H1 (cell line): ENCODE measurements at regions not wholly inside any gene's neighbourhood (a gene's known extent, or its start where the extent isn't known, plus 50 kb on each side); places are given as distances from the start of the nearest gene placed in this dataset.

Experiments
- CTCF ChIA-PET: fragments of 300-600 bp; sonication (Branson Sonifier 250); formaldehyde crosslinking; loops from one replicate; lab custom pipeline; 2021; ENCODE audit not compliant: partially characterized antibody; lab: Charles Lee
- POLR2A ChIA-PET: fragments of 300-600 bp; sonication (Branson Sonifier 250); formaldehyde crosslinking; loops from one replicate; lab custom pipeline; 2021; ENCODE audit warnings: inconsistent platforms; ENCODE audit not compliant: partially characterized antibody; lab: Charles Lee
- DNase-seq, 2 experiments: peaks; one replicate each; pipeline versions ENCODE4 v3.0.0 to v3.0.0-alpha.2; 2010 to 2022; ENCODE audit warnings: low spot score in 2 of 2, low read depth in 1 of 2, mixed read lengths in 1 of 2
- FAIRE-seq: peaks from 2 replicates; lab custom pipeline; 2011; peaks lifted over from hg19 to GRCh38; lab: Jason Lieb, UNC
- H2AFZ ChIP-seq: 2 replicates; pipeline ENCODE4 v1.8.1; 2012; ENCODE audit warnings: low read length, inconsistent platforms
- H2AK5ac ChIP-seq: 2 replicates; pipeline ENCODE4 v1.6.1; 2013; ENCODE audit warnings: low read depth, low read length
- H2BK120ac ChIP-seq: replicated peaks from 2 replicates; pipeline ENCODE3; 2013; ENCODE audit warnings: low read depth, low read length, inconsistent platforms
- H2BK12ac ChIP-seq: 2 replicates; pipeline ENCODE4 v1.6.1; 2013; ENCODE audit warnings: low read depth, low read length
- H2BK15ac ChIP-seq: 2 replicates; pipeline ENCODE4 v1.6.1; 2013; ENCODE audit warnings: low read length
- H2BK20ac ChIP-seq: 2 replicates; pipeline ENCODE4 v1.6.1; 2013; ENCODE audit warnings: low read length
- H2BK5ac ChIP-seq: 2 replicates; pipeline ENCODE4 v1.6.1; 2013; ENCODE audit warnings: low read depth, low read length
- H3K14ac ChIP-seq: 2 replicates; pipeline ENCODE4 v1.6.1; 2013; ENCODE audit warnings: inconsistent platforms; ENCODE audit not compliant: insufficient read length
- H3K18ac ChIP-seq: 2 replicates; pipeline ENCODE4 v1.6.1; 2013; ENCODE audit warnings: low read length; ENCODE audit errors: extremely low read depth
- H3K23ac ChIP-seq: 2 replicates; pipeline ENCODE4 v1.6.1; 2013; ENCODE audit warnings: inconsistent platforms; ENCODE audit not compliant: insufficient read length
- H3K23me2 ChIP-seq: 2 replicates; pipeline ENCODE4 v1.6.1; 2013; ENCODE audit warnings: low read depth, low read length
- H3K27ac ChIP-seq: 2 replicates; pipeline ENCODE4 v1.6.1; 2011; ENCODE audit warnings: low read depth, low read length, inconsistent platforms
- H3K27me3 ChIP-seq, 4 experiments: replicated peaks in 1 of 4; 1 replicate in 1 of 4; 2 replicates in 3 of 4; pipeline versions ENCODE4 v1.6.1 to v1.8.1; 2011 to 2013; ENCODE audit warnings: low read length in 3 of 4, mild to moderate bottlenecking in 3 of 4, inconsistent platforms in 2 of 4, mixed read lengths in 2 of 4, moderate library complexity in 1 of 4; ENCODE audit not compliant: control insufficient read depth in 3 of 4, insufficient read depth in 3 of 4; ENCODE audit errors: extremely low read depth in 1 of 4
- H3K36me3 ChIP-seq, 4 experiments: 2 replicates each; pipeline versions ENCODE4 v1.6.1 to v1.8.1; 2011 to 2013; ENCODE audit warnings: mild to moderate bottlenecking in 4 of 4, low read length in 3 of 4, moderate library complexity in 2 of 4, control low read depth in 1 of 4, inconsistent platforms in 1 of 4; ENCODE audit not compliant: insufficient read depth in 4 of 4, control insufficient read depth in 2 of 4
- H3K4ac ChIP-seq: replicated peaks from 2 replicates; pipeline ENCODE3; 2013; ENCODE audit warnings: low read length, low read depth, mixed read lengths, inconsistent platforms; ENCODE audit not compliant: insufficient read length
- H3K4me1 ChIP-seq, 4 experiments: replicated peaks in 1 of 4; 1 replicate in 1 of 4; 2 replicates in 3 of 4; pipeline versions ENCODE4 v1.6.1 to v1.8.1; 2011 to 2013; ENCODE audit warnings: low read length in 3 of 4, inconsistent platforms in 2 of 4, mixed read lengths in 1 of 4; ENCODE audit not compliant: insufficient read depth in 4 of 4, control insufficient read depth in 3 of 4
- H3K4me2 ChIP-seq, 2 experiments: 2 replicates each; pipeline versions ENCODE4 v1.6.1 to v1.8.1; 2011 to 2013; ENCODE audit warnings: low read depth in 2 of 2, low read length in 2 of 2, control low read depth in 1 of 2, inconsistent platforms in 1 of 2, mild to moderate bottlenecking in 1 of 2; ENCODE audit not compliant: insufficient read depth in 1 of 2
- H3K4me3 ChIP-seq, 4 experiments: fragments of 200-600, 300-600 bp in 1 of 4; sonication (generic), shearing (Covaris generic), sonication (Bioruptor Twin) in 1 of 4; 2 replicates each; pipeline versions ENCODE4 v1.5.1 to v1.8.1; 2011 to 2016; ENCODE audit warnings: low read length in 4 of 4, low read depth in 3 of 4, control low read depth in 2 of 4, inconsistent platforms in 2 of 4, mild to moderate bottlenecking in 2 of 4, mixed read lengths in 1 of 4, moderate library complexity in 1 of 4; ENCODE audit not compliant: insufficient read depth in 2 of 4; ENCODE audit errors: extremely low read depth in 1 of 4
- H3K56ac ChIP-seq: replicated peaks from 2 replicates; pipeline ENCODE3; 2013; ENCODE audit warnings: low read depth, mild to moderate bottlenecking, mixed read lengths, low read length, inconsistent platforms; ENCODE audit not compliant: insufficient read length
- H3K79me1 ChIP-seq: 2 replicates; pipeline ENCODE4 v1.6.1; 2013; ENCODE audit warnings: low read depth, low read length, control low read depth
- H3K79me2 ChIP-seq, 2 experiments: 2 replicates each; pipeline versions ENCODE4 v1.6.1 to v1.8.1; 2012 to 2013; ENCODE audit warnings: low read length in 2 of 2, mild to moderate bottlenecking in 2 of 2, inconsistent platforms in 1 of 2; ENCODE audit not compliant: insufficient read depth in 2 of 2, control insufficient read depth in 1 of 2
- H3K9ac ChIP-seq, 4 experiments: replicated peaks in 1 of 4; 1 replicate in 1 of 4; 2 replicates in 3 of 4; pipeline versions ENCODE4 v1.6.1 to v1.8.1; 2011 to 2013; ENCODE audit warnings: low read depth in 3 of 4, low read length in 3 of 4, control low read depth in 2 of 4, mild to moderate bottlenecking in 2 of 4, moderate library complexity in 2 of 4, inconsistent platforms in 1 of 4; ENCODE audit errors: extremely low read depth in 1 of 4
- H3K9me3 ChIP-seq, 2 experiments: 2 replicates each; pipeline versions ENCODE4 v1.6.1 to v1.8.1; 2012 to 2013; ENCODE audit warnings: mild to moderate bottlenecking in 2 of 2, moderate library complexity in 2 of 2, control low read depth in 1 of 2, inconsistent platforms in 1 of 2, low read depth in 1 of 2, low read length in 1 of 2, mixed read lengths in 1 of 2; ENCODE audit not compliant: insufficient read depth in 2 of 2
- H4K20me1 ChIP-seq, 2 experiments: replicated peaks in 1 of 2; 2 replicates each; pipeline versions ENCODE3 to v1.8.1; 2011 to 2013; ENCODE audit warnings: inconsistent platforms in 2 of 2, low read length in 2 of 2, mild to moderate bottlenecking in 1 of 2; ENCODE audit not compliant: insufficient read depth in 2 of 2, control insufficient read depth in 1 of 2
- H4K5ac ChIP-seq: 2 replicates; pipeline ENCODE4 v1.6.1; 2013; ENCODE audit warnings: low read length, low read depth, mixed read lengths, inconsistent platforms; ENCODE audit not compliant: insufficient read length
- H4K8ac ChIP-seq: 2 replicates; pipeline ENCODE4 v1.8.0; 2013; ENCODE audit warnings: mild to moderate bottlenecking, moderate library complexity, low read length, inconsistent platforms; ENCODE audit not compliant: insufficient read depth; ENCODE audit errors: extremely low read depth
- H4K91ac ChIP-seq: replicated peaks from 2 replicates; pipeline ENCODE3; 2013; ENCODE audit warnings: low read length, mixed read lengths, inconsistent platforms; ENCODE audit not compliant: insufficient read length
- ATF3 ChIP-seq: IDR thresholded peaks from 2 replicates; pipeline ENCODE4 v1.6.1; 2011; ENCODE audit warnings: low read depth, mild to moderate bottlenecking, low read length; ENCODE audit not compliant: insufficient read depth
- BRCA1 ChIP-seq: IDR thresholded peaks from 2 replicates; pipeline ENCODE4 v1.6.1; 2012; ENCODE audit warnings: low read depth, low read length, improper control_type of control experiment
- CBX8 ChIP-seq: fragments of 300-800, 300-1000 bp; sonication (generic); IDR thresholded peaks from 2 replicates; pipeline ENCODE4 v1.7.1; 2016; ENCODE audit warnings: low read depth, low read length, borderline replicate concordance
- CTCF ChIP-seq, 3 experiments: IDR thresholded peaks; 1 replicate in 2 of 3; 2 replicates in 1 of 3; pipeline versions ENCODE4 v1.5.1 to v1.6.1; 2011; ENCODE audit warnings: low read length in 3 of 3, mild to moderate bottlenecking in 3 of 3, inconsistent platforms in 2 of 3, low read depth in 1 of 3, moderate library complexity in 1 of 3; ENCODE audit not compliant: insufficient read depth in 1 of 3; ENCODE audit errors: control extremely low read depth in 1 of 3
- POLR2AphosphoS5 ChIP-seq: IDR thresholded peaks from 2 replicates; pipeline ENCODE4 v1.6.1; 2011; ENCODE audit warnings: low read depth, low read length
- SIX5 ChIP-seq: IDR thresholded peaks from 2 replicates; pipeline ENCODE4 v1.6.1; 2011; ENCODE audit warnings: mild to moderate bottlenecking, low read depth, low read length
- USF2 ChIP-seq: IDR thresholded peaks from 2 replicates; pipeline ENCODE4 v1.6.1; 2011; ENCODE audit warnings: low read length, improper control_type of control experiment
- WGBS, 2 experiments: shearing (Covaris generic) in 1 of 2; methylation state at CpG; one replicate each; pipeline versions ENCODE4 v1.1.6 to v1.1.7; 2013 to 2015; ENCODE audit warnings: low lambda C conversion rate in 2 of 2, mixed read lengths in 2 of 2, inconsistent platforms in 1 of 2, low coverage in 1 of 2, missing lambda C conversion rate in 1 of 2; ENCODE audit not compliant: insufficient replicate concordance in 2 of 2, insufficient coverage in 1 of 2, insufficient read length in 1 of 2; ENCODE audit errors: extremely low coverage in 1 of 2, missing lambda C conversion rate in 1 of 2; 5-methylcytosine and 5-hydroxymethylcytosine counted together

- Histone ChIP-seq H4K91ac (no peak overlapping the region), H2BK20ac (no peak overlapping the region), H3K56ac (no peak overlapping the region), H2BK12ac (no peak overlapping the region), H3K23me2 (no peaks in the 10 kb centered on the region), H3K9me3 (no peaks in the 10 kb centered on the region), H3K4me1 (no peaks in the 10 kb centered on the region), H4K8ac (no peak overlapping the region), H3K79me2 (no peaks in the 10 kb centered on the region), H3K23ac (no peak overlapping the region), H3K4me2 (no peak overlapping the region), H3K4ac (no peak overlapping the region), H3K79me1 (no peaks in the 10 kb centered on the region), H2AK5ac (no peak overlapping the region), H3K36me3 (no peaks in the 10 kb centered on the region), H3K27me3 (no peaks in the 10 kb centered on the region), H3K14ac (no peak overlapping the region), H2BK5ac (no peak overlapping the region), H3K4me3 (no peak overlapping the region), H2BK120ac (no peak overlapping the region), H2BK15ac (no peak overlapping the region), H3K27ac (no peak overlapping the region), H2AFZ (no peak overlapping the region), H4K5ac (no peak overlapping the region), H3K9ac (no peak overlapping the region), H3K18ac (no peak overlapping the region), H4K20me1 (no peaks in the 10 kb centered on the region)
- TF ChIP-seq SIX5 (no peak), USF2 (no peak), BRCA1 (no peak), ATF3 (no peak), CTCF (IDR thresholded peaks at IDR 0.05; ENCODE audit: control extremely low read depth in 1 of 3, insufficient read depth in 1 of 3, low read depth in 1 of 3, low read length in 3 of 3) (no peak), POLR2AphosphoS5 (no peak), CBX8 (no peak)
- CTCF ChIA-PET = interaction anchor here (0.6 to 1.5 kb wide), 3 partner anchors 20 to 170 kb away, joined by 3 read pairs; no protein-coding TSS in a partner anchor
- POLR2A ChIA-PET = interaction anchor here (1.1 to 1.3 kb wide), 2 partner anchors 10 to 15 kb away, joined by 3 read pairs; no protein-coding TSS in a partner anchor
- no peak for FAIRE-seq
- DNase-seq = no peak
- 96% methylated on average over 2 of the region's 2 CpGs; no CpG with 5 or more reads in 1 of the 2 experiments for WGBS, 2 experiments
These were observed 80.9 kb downstream of the FOXD1 start for GRCh38 chr5:73367650-73368049.
